ENCODE measurements at regions not wholly inside any gene's neighbourhood (a gene's known extent, or its start where the extent isn't known, plus 50 kb on each side); places are given as distances from the start of the nearest gene placed in this dataset.
A peak's percentile ranks its signal among the peaks of the same experiment; 100 is the strongest.
"Not testable (repeated sequence)": the region's sequence is repeated elsewhere in the genome, so short reads cannot be mapped to it uniquely, and the experiment has no call there.

- peak; percentile 4 for DNase-seq
Observed at GRCh38 chrX:89350024-89350423, 571.7 kb upstream of the TGIF2LX start.

GRCh38 chrX:89369904-89370303, 551.8 kb upstream of the TGIF2LX start:
- DNase-seq = not testable (repeated sequence)

- DNase-seq = not testable (repeated sequence)
Observed at GRCh38 chrX:89393004-89393403, 528.7 kb upstream of the TGIF2LX start.

- DNase-seq = not testable (repeated sequence)
Observed at GRCh38 chrX:89402818-89403217, 518.9 kb upstream of the TGIF2LX start.

- DNase-seq = not testable (repeated sequence)
Observed at GRCh38 chrX:89405148-89405547, 516.6 kb upstream of the TGIF2LX start.

- not testable (repeated sequence) for DNase-seq
Observed at GRCh38 chrX:89416930-89417329, 504.8 kb upstream of the TGIF2LX start.

- DNase-seq = not testable (repeated sequence)
Observed at GRCh38 chrX:89432652-89433231, 489.0 kb upstream of the TGIF2LX start.
